ENCODE measurements at regions not wholly inside any gene's neighbourhood (a gene's known extent, or its start where the extent isn't known, plus 50 kb on each side); places are given as distances from the start of the nearest gene placed in this dataset.

- DNase-seq (ENCODE audit: low read depth): no peak
Measured at GRCh38 chr2:114134146-114134545, 244.3 kb downstream of the ACTR3 start.

DNA sequence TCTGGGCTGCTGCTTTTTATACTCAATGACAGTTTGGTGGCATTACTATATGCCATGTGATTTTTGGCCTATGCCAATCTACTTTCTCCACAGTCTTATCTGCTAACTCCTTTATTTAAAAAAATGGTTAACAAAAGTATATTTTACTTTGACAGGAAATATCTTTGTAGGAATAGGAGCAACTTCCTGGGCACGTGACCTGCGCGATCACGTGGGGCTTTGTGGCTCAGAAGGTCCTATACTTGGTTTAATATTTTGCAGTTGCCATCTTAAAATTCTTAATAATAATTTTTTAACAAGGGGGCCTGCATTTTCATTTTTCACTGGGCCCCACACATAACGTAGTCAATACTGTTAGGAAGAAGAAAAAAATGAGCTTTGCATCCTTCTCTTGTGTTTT is 249.7 kb downstream of the ACTR3 start:
- DNase-seq (ENCODE audit: low read depth): no peak

- no peak for DNase-seq (ENCODE audit: low read depth)
Measured at GRCh38 chr2:114156366-114157056, 266.6 kb downstream of the ACTR3 start.

GRCh38 chr2:114157057-114157385 is 267.1 kb downstream of the ACTR3 start:
- no peak for DNase-seq (ENCODE audit: low read depth)

- DNase-seq (ENCODE audit: low read depth): no peak
Measured at GRCh38 chr2:114160263-114160981, 270.5 kb downstream of the ACTR3 start.

DNA sequence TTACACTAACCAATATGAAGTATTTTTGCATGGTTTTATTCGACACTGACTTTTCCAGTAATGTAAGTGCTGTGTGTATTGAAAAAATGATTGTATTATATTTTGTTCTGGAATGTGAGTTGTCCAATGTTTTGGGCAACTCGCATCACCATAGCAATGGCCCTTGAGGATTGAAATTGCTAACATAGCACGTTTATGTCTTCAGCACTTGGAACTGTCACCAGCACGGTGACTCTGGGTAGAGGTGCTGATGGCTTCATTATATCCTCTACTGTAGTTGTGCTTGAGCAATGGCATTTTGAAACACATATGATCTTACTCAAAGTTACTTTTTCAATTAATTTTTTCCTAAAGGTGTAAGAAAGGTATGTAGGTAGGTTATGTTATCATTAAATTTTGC is 271.5 kb downstream of the ACTR3 start:
- DNase-seq (ENCODE audit: low read depth): no peak

DNA sequence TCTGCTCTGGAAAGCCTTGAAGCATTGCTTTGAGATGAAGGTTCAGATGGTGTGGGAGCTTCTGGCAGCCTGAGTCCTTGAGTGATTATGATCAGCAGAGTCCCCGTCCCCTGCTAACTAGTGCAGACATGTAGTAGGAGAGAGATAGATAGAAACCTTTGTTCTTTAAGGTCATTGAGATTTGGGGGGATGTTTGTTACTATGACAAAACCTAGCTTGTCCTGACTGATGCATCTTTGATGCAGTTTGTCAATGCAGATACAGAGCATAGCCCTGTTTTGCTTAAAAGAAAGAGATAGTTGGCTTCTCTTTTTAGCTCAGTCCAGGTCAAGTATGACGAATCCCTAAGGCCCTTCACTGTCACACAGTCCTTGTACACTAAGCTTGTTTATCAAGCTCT is 274.6 kb upstream of the DPP10 start:
- DNase-seq (ENCODE audit: low read depth): no peak

DNA sequence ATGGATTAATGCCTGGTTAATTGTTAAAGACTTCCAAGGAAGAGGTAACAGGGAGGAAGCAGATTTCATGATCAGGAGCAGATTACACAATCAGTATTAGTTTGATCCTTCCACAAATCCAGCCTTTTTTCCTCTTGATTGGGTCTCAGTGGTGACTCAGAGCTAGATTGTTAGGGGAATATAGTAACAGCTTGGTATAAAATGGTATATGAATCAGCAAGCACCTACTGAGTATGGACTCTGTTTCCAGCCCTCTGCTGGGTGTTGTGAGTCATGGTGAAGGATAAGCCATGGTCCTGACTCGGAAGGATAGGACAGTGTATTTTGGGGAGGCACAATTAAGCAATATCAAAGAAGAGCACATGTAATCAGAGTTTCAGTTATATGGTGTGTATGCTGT is 272.4 kb upstream of the DPP10 start:
- DNase-seq (ENCODE audit: low read depth): peak; percentile 16

DNA sequence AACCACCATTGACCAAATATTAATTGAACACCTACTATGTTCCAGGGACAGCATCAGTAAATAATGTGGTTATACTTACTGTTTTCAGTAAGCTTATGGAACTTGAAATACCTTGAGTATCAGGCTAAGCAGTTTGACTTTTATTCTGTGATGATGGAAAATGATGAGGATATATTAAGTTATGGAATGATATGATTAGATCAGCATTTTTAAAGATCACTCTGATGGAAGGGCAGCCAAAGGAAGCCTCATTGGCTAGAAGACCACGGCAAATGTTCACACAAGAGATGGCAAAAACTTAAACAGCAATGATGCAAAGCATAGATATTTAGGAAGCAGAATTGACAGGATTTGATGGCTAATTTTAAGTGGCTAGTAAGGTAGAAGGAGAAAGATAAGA is 266.9 kb upstream of the DPP10 start:
- no peak for DNase-seq (ENCODE audit: low read depth)

DNA sequence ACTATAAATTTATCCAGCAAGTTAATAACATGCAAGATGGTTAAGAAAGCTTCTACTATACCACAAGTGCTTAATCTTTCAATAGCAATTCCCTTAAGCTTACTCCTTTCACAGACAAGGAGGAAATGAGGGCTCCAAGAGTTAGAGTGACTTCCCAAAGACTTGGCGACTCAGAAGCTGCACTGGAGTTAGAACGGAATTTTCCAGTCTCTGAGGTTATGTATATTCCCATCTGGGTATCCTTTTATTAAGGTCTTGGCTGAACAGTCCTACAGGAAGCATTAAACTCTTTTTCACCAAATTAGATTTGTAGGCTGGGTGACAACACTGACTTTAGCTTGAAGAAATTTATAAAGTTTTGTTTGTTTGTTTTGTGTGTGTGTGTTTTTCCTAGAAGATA is 256.9 kb upstream of the DPP10 start:
- DNase-seq (ENCODE audit: low read depth): no peak

GRCh38 chr2:114192362-114192761 is 250.1 kb upstream of the DPP10 start:
- peak; percentile 69 for DNase-seq (ENCODE audit: low read depth)

DNA sequence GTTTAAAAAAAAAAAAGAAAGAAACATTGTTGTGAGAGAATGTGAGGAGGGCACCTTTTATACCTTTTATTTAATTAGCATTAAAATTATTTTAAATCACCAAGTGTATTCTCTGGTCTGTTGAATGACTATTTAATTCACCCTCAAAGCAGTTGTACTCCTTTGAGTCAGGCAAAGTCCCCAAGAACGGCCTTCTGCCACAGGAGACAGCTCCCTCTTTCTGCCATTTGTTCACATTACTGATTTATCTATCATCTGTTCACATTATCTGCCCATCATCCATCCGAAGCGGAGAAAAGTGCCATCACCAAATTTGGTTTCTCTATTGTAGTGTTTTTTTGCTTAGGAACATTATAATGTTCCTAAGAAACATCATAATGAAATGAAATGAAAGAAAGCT is 240.7 kb upstream of the DPP10 start:
- peak; percentile 6 for DNase-seq (ENCODE audit: low read depth)

DNA sequence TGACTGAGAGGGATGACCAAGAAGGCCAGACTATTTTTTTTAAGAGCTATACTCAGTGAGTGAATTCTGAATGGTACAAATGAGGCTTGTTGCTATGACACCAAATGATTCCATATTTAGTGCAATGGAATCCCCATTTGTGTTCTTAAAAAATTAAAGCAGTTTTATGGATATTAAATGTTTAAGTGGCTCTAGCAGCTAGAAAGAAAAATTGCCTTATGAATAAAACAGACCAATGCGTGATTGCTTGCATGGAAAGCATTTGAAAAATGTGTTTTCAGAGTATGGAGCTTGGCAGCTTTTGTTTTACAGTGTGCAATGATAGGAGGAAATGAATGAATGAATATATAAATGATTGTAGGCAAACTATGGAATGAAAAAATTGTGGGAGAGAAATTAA is 238.8 kb upstream of the DPP10 start:
- DNase-seq (ENCODE audit: low read depth): no peak

GRCh38 chr2:114213808-114214207 is 228.6 kb upstream of the DPP10 start:
- no peak for DNase-seq (ENCODE audit: low read depth)

DNA sequence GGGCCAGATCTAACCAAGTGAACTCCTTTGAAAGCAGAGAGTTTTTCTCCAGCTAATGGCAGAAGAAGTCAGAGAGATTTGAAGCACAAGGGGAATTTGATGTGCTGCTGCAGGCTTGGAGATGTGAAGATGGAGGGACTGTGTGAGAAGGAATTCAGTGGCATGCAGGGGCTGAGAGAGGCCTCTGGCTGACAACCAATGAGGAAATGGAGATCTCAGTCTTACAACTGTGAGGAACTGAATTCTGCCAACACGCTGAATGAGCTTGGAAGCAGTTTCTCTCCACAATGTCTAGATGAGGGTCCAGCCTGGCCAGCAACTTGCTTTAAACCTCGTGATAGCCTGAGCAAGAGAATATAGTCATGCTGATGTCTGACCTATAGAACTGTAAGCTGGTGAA is 224.1 kb upstream of the DPP10 start:
- DNase-seq (ENCODE audit: low read depth): no peak

DNA sequence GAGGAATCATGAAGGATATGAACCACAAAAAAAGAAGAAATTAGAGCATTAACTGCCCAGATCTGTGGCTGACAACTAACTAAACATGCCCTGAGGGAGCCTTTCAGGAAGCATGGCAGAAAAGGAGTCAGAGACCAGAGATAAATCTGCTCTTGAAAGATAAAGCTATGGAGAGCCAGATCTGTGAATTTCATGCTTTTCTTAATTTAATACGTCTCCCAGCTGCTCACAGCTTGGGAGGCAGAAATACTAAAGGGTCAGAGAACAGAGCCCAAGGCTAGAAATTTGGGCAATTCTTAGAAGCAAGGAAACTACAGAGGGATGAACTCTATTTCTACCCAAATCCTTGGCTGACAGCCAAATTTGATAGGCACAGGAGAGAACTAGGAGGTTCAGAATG is 223.0 kb upstream of the DPP10 start:
- DNase-seq (ENCODE audit: low read depth): no peak

- DNase-seq (ENCODE audit: low read depth): no peak
Measured at GRCh38 chr2:114222344-114222743, 220.1 kb upstream of the DPP10 start.

GRCh38 chr2:114231921-114232320 is 210.5 kb upstream of the DPP10 start:
- DNase-seq (ENCODE audit: low read depth): no peak

- no peak for DNase-seq (ENCODE audit: low read depth)
Measured at GRCh38 chr2:114237331-114237730, 205.1 kb upstream of the DPP10 start.

DNA sequence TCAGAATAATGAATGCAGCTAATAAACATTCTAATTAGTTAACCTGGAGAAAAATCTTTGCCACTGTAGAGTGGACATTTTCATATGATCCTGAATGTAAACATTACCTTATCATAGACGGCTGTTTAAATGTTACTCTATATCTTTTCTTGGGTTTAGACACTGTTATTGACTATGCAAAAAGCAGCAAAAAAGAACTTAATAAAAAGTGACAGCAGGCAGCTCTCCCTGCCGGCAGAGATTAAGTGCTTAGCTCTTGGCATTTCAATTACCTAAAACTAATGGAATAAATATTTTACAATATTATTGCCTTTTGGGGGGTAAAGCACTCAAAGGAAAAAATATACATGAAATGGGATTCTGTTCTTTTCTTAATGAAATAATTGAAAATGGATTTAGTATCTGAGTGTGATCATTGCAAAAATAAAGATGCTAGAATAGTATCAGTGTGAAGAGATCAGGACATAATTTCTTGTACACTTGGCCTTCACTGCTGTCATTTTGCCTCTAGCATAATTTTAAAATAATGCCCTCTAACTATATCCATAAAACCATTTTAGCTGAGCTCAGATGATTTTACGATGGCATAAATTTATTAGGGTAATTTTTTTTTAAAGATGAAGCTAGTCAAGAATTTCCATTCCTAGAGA is 203.4 kb upstream of the DPP10 start:
- no peak for DNase-seq (ENCODE audit: low read depth)

DNA sequence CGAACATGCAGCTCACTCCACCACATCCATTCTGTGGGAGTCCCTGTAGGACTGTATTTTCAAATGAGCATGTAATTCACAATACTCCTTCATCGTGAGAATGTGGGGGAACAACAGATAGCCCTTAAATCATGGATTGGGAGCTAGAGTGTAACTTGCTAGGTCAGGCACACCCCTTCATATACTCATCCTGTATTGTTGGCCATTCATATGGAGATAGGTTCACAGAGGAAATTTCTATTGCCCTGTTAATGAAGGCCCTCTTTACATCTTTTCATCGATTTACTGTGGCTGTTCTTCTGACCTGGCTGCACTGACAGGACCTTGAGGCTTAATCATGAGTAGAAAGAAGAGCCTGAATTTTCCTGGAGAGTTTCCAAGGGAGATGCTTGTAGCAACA is 193.8 kb upstream of the DPP10 start:
- DNase-seq (ENCODE audit: low read depth): no peak

DNA sequence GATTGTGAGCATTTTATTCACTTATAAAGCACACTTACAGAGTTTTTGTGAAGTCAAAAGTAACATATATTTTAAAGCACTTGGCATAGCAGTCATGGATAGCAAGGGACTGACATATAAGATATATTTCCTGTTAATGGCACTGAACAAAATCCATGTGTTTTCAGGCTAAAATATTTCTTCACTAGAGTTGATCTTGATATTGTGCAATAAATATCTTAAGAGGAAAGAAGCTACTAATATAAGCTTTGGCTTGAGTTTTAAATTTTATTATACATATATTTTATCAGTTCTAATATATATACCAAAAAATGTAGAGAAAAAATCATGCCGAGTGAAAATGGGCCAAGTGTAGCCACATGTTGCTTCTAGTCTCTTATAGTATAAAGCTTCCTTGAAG is 189.7 kb upstream of the DPP10 start:
- no peak for DNase-seq (ENCODE audit: low read depth)

GRCh38 chr2:114254875-114255274 is 187.6 kb upstream of the DPP10 start:
- DNase-seq (ENCODE audit: low read depth): no peak

Data from M059J (cell line).